GF-D8 (cell line): ENCODE measurements at regions not wholly inside any gene's neighbourhood (a gene's known extent, or its start where the extent isn't known, plus 50 kb on each side); places are given as distances from the start of the nearest gene placed in this dataset.
"Not testable (repeated sequence)": the region's sequence is repeated elsewhere in the genome, so short reads cannot be mapped to it uniquely, and the experiment has no call there.

ENCODE experiments used
- DNase-seq: peaks from one replicate; lab custom pipeline; 2025; lab: John Stamatoyannopoulos, UW

DNA sequence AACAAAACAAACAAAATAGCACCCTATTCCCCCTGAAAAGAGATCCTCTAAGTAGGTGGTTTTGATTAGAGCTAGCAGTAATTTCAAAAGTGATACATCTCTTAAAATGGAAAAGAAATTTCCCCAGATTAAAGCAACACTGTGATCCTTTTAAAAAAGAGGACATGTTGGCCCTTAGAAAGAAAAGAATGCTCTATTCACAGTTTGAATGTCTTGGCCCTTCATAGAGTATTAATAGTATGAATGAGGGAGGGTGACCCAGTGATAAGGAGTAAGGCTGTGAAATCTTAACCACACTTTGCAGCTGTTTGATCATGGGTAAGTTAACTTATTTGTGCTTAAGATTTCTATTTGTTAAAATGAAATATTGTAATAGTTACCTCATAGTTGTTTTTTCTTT, 467.7 kb upstream of the MEF2C start:
- DNase-seq = no peak

DNA sequence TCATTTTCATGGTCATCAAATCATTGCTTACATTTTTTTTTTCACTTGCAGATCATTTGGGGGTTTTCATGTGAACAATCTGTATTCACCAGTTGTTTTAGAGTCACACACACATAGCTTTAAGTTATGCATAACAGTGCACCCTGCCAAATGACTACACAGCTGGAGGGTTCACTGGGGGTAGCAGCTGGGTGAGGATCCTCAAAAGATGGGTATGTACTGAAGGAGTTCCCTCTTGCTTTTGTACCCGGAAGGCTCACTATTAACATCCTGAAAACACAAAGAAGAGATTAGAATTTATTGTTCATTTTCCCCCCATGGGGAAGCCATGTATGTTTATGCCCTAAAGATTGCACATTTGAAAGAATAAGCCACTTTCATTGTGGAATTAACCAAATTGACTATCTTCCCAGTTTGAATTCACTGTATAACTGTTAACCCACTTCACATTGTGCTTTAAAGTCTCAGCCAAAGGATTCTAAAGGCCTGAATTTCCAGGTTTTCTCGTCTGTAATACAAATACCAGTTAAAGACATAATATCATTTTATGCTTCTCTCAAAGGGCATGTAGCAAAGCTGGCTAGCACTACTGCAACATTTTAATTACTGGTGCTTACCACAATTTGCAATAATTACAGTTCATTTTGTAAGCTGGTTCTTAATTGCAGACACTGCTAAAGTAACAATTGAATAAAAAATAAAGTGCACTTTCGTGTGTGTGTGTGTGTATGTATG, 466.4 kb upstream of the MEF2C start:
- DNase-seq = no peak

DNA sequence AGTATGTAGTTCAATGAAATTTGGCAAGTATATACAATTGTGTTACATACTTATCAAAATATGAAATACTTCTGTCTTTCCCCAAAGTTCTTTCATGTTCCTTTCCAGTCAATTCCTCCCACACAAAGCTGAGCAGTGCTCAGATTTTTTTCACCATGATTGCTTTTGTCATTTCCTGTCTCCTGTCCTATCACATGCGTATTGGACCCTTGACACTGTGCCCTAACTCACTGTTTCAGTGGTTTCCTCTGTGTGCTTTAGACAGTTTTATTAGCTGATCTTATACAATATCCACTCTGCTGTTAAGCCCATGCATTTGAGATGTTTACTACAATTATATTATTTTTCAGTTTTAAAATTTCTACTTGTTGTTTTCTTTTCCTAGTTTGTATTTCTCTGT, 463.6 kb upstream of the MEF2C start:
- DNase-seq = no peak

DNA sequence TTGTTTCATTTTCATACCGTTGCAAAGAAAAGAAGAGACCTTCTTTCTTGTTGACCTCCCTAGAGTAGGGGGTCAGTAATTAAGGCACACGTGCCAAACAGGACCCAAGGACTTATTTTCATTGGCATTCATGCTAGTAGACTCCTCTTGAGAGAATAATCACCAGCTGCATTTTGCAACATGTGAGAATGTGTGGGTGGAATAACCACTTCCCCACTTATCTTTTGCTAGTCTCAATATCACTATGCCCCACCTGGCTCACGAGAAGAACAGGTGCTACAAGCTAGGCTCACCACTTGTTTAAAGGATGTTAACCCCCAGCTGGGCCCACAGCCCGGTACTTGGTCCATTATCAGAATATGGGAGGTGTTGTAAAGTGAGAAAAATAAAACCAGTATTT, 460.7 kb upstream of the MEF2C start:
- no peak for DNase-seq

DNA sequence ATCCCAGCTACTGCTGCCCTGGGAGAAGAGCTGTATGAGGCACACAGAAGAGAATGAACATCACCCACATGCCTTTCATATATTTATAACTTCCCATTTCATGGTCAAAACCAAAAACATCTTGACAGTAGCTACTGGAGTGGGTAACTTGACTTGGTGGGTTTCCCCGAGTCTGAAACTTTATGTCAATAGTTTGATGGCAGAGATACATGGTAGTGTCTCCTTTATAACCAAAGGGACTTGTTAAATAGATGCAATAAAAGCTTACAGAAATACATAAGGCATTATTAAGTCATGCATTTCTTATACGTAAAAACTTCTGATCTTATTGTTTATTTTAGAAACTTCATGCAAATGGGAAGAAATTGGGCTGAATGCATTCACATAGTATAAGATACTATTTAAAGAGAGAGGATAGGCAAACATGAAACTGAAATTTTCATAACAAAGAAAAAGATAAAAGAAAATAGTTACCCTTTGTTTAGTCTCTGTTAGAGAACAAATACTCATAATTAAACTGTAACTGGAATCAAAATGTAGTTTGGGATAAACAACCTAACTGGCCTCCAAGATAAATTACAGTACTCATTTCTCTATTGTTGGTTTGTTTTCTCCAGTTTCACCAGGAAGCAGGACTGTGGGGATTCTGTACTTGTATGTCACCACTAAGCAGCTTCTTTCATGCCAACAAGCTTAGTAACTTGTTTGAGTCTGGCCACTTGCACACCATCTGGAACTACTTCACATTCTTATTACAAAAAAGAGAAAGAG, 459.3 kb upstream of the MEF2C start:
- DNase-seq = no peak

DNA sequence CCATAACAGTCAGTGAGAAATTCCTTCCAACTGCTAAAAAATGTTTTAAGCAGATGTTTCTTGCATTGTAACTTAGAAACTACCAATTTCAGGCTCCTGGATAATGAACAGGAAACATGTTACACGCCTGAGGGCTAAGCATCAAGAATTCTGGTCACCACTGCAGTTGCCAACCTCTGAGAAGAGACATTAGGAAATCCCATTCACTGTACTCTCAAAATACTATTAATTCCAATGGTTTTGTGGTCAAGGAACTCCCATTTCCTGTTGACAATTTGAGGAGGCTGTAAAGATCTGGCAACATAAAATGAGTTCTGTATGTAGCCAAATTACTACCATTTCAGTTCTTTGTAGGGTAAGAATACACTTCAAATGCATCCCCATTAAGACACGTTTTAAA, 456.0 kb upstream of the MEF2C start:
- no peak for DNase-seq

DNA sequence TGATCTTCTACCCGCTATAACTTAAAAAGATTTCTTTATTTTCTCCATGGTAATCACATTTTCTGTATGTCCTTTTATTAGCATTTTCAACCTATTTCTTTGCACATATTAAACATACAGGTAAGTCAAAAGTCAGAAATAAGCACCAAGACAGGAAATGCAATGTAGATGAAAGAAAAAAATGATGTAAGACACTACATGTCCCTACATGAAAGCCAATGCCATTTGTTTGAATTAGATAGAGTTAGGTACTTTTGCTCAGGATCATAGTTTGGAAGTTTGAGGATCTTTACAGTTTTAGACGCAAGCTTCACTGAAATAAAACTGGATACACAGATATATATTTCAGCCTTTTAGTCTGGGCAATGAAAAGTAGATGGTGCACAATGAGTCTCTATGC, 453.1 kb upstream of the MEF2C start:
- no peak for DNase-seq

DNA sequence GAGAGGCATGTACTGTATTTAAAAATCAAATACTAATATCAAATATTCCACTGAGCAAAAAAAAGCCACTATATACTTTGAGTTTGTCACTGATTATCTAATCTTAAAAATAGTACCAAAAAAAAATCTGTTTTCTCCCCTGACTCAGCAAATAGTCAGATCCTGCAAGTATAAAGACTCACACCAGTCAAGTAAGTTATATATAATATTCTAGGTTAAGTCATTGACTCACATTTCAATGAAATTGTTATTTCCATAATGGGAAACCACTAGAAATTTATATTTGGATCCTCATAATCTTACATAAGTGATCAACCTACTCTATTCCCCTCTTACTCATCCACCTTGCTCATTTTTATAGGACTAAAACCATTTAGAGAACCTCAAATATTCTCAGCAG, 447.2 kb upstream of the MEF2C start:
- DNase-seq = no peak

DNA sequence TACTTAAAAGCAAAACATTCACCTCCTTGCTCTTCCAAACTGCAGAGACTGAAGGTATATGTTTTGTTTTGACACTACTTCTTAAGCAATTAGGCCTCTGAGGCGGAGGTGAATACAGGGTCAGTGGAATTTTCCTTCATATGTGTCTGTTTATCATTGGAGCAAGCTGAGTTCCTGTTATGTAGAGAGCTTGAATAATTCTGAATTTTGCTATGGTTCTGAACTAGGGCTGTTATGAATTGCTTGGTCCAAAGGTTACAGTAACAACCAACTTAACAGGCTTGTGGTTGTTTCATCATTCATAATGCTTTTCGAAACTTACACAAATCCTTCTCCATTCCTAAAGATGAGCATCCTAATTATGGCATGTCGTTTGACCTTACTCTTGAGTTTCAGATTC, 444.6 kb upstream of the MEF2C start:
- DNase-seq = no peak

DNA sequence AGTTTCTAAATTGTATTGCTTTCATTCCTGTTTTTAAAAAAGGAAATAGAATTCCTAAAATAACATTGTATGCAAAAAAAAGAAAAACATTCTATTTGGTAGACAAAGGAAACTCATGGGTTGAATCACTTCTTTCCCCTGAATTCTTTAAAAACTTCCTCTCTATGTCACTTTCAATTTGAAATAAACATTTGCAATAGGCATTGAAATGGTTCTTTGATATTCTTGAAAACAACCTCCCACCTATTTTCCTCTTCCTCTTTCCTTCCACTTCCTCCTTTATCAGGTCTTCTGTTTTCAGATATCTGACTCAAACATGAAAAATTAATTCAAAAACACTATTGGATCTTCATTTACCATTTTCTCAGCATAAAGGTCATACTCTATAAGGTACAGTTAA, 442.0 kb upstream of the MEF2C start:
- no peak for DNase-seq

DNA sequence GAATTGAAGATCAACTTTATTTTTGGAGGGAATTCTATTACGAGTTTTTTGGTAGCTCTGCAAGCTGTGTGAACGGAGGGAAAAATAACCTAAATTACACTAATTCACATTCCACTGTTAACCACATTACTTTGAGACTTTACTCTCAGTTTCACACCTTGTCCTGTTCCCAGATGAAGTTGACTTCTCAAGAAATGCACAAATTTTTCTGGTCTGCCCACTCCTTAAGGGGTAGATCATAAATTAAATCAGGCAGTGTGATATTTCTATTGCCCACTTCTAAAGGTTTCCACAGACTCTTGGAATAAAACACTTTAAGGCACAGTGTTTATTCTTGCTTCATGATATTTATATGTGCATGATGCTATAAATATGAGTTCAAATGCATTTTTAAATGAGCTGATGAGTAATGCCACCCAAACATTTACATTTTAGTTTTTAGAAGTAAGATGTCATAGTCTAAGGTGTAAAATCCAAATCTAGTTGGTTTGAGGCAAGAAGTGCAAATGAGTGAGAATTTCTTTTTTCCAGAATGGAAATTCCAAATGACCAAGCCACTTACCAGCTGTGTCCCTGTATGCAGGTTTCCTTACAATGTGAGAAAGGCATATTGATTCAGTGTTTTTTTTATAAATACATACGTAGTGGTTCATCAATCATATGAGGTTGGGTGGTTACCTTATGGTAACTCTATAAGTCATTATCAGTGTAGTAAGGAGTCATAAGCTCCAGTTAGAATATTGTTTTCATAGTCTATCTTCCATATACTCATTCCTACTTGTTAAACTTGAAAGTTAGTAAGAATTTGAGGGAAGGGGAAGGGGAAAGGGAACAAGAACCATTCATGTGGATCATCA, 437.7 kb upstream of the MEF2C start:
- no peak for DNase-seq

DNA sequence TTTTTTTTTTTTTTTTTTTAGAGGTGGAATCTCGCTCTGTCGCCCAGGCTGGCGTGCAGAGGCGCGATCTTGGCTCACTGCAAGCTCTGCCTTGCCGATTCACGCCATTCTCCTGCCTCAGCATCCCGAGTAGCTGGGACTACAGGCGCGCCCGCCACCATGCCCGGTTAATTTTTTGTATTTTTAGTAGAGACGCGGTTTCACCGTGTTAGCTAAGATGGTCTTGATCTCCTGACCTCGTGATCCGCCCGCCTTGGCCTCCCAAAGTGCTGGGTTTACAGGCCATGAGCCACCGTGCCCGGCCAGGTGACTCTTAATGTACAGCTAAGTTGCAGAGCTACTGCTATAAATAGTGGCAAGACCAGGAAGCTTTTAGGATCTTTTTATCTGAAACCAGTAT, 434.9 kb upstream of the MEF2C start:
- DNase-seq = not testable (repeated sequence)

DNA sequence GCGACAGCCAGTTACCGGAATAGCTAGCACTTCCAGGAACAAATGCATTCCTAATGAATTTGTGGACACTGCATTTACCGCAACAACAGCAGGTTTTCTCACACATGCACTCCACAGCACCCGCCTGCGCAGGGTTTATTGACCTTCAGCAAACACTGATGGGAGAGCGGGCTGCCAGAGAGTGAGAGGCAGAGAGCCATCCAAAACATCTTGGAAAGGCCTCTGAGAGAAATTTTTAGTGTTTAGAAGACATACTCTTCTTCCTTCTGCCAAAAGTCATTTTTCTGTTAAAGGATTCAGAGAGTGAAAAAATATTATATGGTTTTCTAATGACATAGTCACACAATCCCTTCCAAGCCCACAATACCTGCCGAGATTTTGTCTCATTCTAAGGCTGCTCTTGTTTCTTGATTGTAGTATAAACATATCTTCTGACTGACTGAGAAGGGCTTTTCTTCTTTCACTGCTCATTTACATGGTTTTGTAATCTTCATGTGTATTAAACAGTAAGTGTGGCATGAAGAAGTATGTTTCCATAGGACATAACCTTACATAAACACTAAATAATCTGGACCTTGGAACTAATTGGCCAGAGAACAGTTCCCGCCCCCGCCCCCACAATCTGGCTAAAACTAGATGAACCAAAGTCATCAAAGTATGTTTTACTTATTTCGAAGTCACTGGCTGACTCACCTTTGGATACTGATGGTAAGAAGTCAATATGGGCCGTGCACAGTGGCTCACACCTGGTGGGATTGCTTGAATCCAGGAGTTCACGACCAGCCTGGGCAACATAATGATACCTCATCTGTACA, 432.5 kb upstream of the MEF2C start:
- no peak for DNase-seq

DNA sequence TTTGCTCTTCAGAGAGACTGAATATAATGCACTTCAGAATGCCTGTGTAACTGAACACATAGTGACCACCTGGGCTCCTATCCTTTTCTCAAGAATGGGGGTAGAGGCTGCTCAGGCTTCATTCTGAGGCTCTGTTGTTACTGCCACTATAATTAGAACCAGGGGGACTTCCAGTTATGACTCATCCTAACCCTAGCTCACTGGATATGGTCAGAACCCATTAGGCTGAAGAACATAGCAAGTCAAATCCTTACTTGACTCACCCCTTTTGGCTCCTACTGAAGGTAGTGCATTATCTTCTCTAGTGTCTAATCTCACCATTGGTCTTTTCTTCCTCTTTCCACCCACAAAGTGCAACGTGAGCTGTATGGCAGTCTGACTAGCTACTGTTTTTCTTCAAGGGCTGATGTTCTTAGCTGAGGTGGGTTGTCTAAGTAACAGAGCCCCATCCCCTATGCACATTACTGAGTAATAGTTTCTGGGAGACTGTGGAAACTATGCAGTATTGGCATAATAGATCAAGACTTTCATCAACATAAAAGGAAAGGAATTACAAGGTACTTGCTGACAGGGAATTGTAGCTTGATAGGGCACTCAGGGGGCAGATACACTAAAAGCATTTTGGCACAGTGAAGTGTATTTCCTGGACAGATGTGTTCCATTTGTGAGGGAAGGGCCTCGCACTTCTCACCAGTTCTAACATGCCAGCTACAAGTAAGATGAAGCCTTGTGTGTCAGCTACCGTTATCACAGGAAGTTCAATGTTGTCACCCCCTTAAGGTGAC, 431.0 kb upstream of the MEF2C start:
- DNase-seq = no peak

DNA sequence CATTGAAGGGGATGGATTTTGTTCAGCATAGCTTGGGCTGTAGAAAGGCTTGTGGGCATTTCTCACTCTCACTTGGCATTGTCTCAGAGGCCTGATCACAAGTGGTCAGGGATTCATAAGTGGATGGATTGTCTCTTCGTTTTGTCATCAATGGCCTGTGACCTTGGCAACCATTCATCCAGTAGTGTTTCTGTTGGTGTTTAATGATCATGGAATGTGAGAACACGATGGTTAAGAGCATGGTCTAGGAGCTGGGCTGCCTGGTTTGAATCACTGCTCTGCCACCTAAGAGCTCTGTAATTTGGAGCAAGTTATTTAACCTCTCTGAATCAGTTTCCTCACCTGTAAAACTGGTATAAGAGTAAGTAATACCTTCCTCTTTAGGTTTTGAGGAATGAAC, 430.1 kb upstream of the MEF2C start:
- DNase-seq = no peak

DNA sequence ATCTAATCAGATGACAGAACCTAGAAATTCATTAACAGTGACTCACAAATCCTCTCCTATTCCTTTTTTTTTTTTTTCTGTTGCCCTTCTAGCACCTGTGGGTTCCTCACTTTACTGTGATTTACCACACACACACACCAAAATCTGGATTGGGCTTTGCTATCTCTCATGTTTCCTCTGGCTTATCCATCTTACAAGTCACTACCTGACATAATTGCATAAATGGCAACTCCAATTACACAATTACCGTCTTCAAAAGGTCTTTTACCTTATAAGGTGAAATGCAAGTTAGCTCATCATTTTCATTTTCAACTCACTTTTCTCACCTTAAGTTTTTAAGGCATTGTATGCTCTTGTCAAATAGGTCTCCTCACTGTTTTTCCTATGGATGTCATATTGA, 426.3 kb upstream of the MEF2C start:
- no peak for DNase-seq

DNA sequence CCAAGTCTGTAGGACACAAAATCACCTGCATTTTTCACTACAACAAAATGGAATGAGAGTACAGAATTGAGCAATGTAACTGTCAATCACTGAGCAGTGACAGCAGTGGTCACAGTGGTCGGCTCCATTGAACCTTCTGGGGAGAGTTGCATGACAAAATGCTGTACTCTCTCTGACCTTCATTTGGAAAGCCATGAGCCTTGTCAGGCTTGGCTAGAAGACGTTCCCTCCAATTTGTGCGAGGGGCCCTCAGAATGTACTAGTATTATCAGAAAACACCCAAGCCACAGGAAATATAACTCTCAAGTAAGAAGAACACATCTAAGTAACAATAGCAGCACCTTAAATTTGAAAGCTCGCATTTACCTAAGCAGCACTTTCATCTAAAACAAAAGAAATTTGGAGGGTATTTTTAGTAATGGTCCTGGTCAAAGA, 425.6 kb upstream of the MEF2C start:
- DNase-seq = no peak

DNA sequence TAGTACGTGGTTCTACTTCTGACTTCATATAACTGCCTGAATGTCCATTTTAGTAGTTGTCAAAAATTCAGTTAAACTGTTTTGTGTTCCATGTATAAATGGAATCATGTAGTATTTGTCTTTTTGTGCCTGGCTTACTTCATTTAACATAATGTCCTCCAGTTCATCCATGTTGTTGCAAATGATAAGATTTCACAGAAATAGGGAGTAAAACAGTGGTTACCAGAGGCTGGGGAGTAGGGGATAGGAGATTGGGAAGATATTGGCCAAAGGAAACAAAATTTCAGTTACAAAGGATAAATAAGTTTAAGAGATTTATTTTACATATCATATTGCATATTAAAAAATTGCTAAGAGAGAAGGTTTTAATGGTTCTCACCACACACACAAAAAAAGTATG, 425.0 kb upstream of the MEF2C start:
- DNase-seq = no peak

DNA sequence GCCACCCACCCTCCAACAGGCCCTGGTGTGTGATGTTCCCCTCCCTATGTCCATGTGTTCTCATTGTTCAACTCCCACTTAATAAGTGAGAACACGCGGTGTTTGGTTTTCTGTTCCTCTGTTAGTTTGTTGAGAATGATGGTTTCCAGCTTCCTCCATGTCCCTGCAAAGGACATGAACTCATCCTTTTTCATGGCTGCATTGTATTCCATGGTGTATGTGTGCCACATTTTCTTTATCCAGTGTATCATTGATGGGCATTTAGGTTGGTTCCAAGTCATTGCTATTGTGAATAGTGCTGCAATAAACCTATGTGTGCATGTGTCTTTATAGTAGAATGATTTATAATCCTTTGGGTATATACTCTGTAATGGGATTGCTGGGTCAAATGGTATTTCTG, 424.2 kb upstream of the MEF2C start:
- not testable (repeated sequence) for DNase-seq

DNA sequence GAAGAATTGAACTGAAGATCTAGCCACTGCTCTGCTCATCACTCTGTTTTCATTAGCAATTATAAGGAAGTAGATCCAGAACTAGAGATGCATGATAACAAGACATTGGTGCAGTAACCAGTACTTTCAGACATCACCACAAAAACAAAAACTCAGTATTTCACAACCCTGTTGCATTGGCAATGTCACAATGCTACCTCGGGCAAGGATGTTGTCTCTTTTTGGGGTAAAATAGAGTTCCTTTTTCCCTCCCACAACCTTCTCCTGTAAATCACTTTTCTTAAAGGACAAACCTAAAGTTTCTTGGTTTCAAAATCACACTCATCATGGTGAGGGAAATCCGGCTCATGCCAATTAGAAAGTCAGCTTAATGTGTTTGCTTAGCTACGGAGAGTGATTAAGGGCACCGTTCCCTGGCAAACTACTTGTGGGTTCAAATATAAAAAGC, 420.1 kb upstream of the MEF2C start:
- DNase-seq = no peak
